ENCODE measurements at regions not wholly inside any gene's neighbourhood (a gene's known extent, or its start where the extent isn't known, plus 50 kb on each side); places are given as distances from the start of the nearest gene placed in this dataset.
"Not testable (repeated sequence)": the region's sequence is repeated elsewhere in the genome, so short reads cannot be mapped to it uniquely, and the experiment has no call there.

GRCh38 chr16:14015461-14015860, 55.7 kb upstream of the MRTFB start:
- Mint-ChIP-seq H3K36me3 (ENCODE audit: low read depth) (no peaks in the 10 kb centered on the region), H3K4me1 (ENCODE audit: low read depth) (no peaks in the 10 kb centered on the region), H3K4me3 (no peak overlapping the region), H3K9me3 (ENCODE audit: insufficient read depth) (no peaks in the 10 kb centered on the region), H3K27me3 (ENCODE audit: low read depth) (peaks cover 3% of the 10 kb centered on the region), H3K27ac (no peak overlapping the region)
- DNase-seq: no peak
- no peak for ATAC-seq
- POLR2A ChIA-PET: no interaction called here
- CTCF ChIA-PET: no interaction called here

GRCh38 chr16:14015948-14016347, 55.2 kb upstream of the MRTFB start:
- ATAC-seq: no peak
- no peak overlapping the region for H3K27ac Mint-ChIP-seq

GRCh38 chr16:14016362-14016761, 54.8 kb upstream of the MRTFB start:
- H3K4me1 Mint-ChIP-seq (ENCODE audit: low read depth); POLR2A ChIA-PET; H3K4me3 Mint-ChIP-seq; H3K27ac Mint-ChIP-seq; DNase-seq; H3K27me3 Mint-ChIP-seq (ENCODE audit: low read depth); H3K9me3 Mint-ChIP-seq (ENCODE audit: insufficient read depth); ATAC-seq; CTCF ChIA-PET; H3K36me3 Mint-ChIP-seq (ENCODE audit: low read depth): not testable (repeated sequence)

More at GRCh38 chr16:14015948-14016347, 55.2 kb upstream of the MRTFB start:
- no peak for DNase-seq
- ChIA-PET POLR2A (no interaction called here), CTCF (no interaction called here)
- Mint-ChIP-seq H3K4me1 (ENCODE audit: low read depth) (no peaks in the 10 kb centered on the region), H3K27me3 (ENCODE audit: low read depth) (peaks cover 3% of the 10 kb centered on the region), H3K4me3 (no peak overlapping the region), H3K36me3 (ENCODE audit: low read depth) (no peaks in the 10 kb centered on the region), H3K9me3 (ENCODE audit: insufficient read depth) (no peaks in the 10 kb centered on the region)

GRCh38 chr16:14017886-14018285, 53.2 kb upstream of the MRTFB start:
- CTCF ChIA-PET: interaction anchor here (1.3 kb wide), 1 partner anchor 94 kb away, joined by 3 read pairs; no protein-coding TSS in a partner anchor
- no peaks in the 10 kb centered on the region for H3K4me1 Mint-ChIP-seq (ENCODE audit: low read depth)
- H3K27ac Mint-ChIP-seq: no peak overlapping the region
- H3K9me3 Mint-ChIP-seq (ENCODE audit: insufficient read depth): no peaks in the 10 kb centered on the region
- no peaks in the 10 kb centered on the region for H3K36me3 Mint-ChIP-seq (ENCODE audit: low read depth)
- no peak for ATAC-seq
- POLR2A ChIA-PET: no interaction called here
- DNase-seq: no peak
- H3K4me3 Mint-ChIP-seq: no peak overlapping the region
- no peaks in the 10 kb centered on the region for H3K27me3 Mint-ChIP-seq (ENCODE audit: low read depth)

GRCh38 chr16:14018851-14019250, 52.3 kb upstream of the MRTFB start:
- ChIA-PET POLR2A (interaction anchor here (0.6 kb wide), 1 partner anchor 39 kb away, joined by 4 read pairs; no protein-coding TSS in a partner anchor), CTCF (interaction anchor here (0.9 to 1.3 kb wide), 3 partner anchors 12 to 99 kb away, joined by 3 read pairs; partner anchors contain the start of gene ERCC4)
- Mint-ChIP-seq H3K36me3 (ENCODE audit: low read depth) (no peaks in the 10 kb centered on the region), H3K9me3 (ENCODE audit: insufficient read depth) (no peaks in the 10 kb centered on the region), H3K27me3 (ENCODE audit: low read depth) (no peaks in the 10 kb centered on the region), H3K27ac (no peak overlapping the region), H3K4me1 (ENCODE audit: low read depth) (no peaks in the 10 kb centered on the region), H3K4me3 (no peak overlapping the region)
- no peak for DNase-seq
- ATAC-seq: no peak

- no peak overlapping the region for H3K27ac Mint-ChIP-seq
- DNase-seq: no peak
- no peaks in the 10 kb centered on the region for H3K27me3 Mint-ChIP-seq (ENCODE audit: low read depth)
- H3K36me3 Mint-ChIP-seq (ENCODE audit: low read depth): no peaks in the 10 kb centered on the region
- no peaks in the 10 kb centered on the region for H3K4me1 Mint-ChIP-seq (ENCODE audit: low read depth)
- ChIA-PET CTCF (no interaction called here), POLR2A (no interaction called here)
- H3K9me3 Mint-ChIP-seq (ENCODE audit: insufficient read depth): no peaks in the 10 kb centered on the region
- ATAC-seq: no peak
- no peak overlapping the region for H3K4me3 Mint-ChIP-seq
Observed at GRCh38 chr16:14020141-14020540, 51.0 kb upstream of the MRTFB start.

Measured in activated CD8-positive, alpha-beta T cell treated with anti-CD3 and anti-CD28 coated beads, Interleukin-2, amount 10 ng/mL, durations not matched to agents 7 days and 5 days (primary cell).